ENCODE measurements at regions not wholly inside any gene's neighbourhood (a gene's known extent, or its start where the extent isn't known, plus 50 kb on each side); places are given as distances from the start of the nearest gene placed in this dataset.

- H3K9me3 Mint-ChIP-seq = no peaks in the 10 kb centered on the region
- no peaks in the 10 kb centered on the region for H3K27me3 Mint-ChIP-seq
- no peak overlapping the region for H3K27ac Mint-ChIP-seq
- ATAC-seq (no peak), DNase-seq (no peak)
- no peak overlapping the region for H3K4me3 Mint-ChIP-seq
- H3K4me1 Mint-ChIP-seq = peaks cover 26% of the 10 kb centered on the region
Measured at GRCh38 chr14:89486961-89487360, 69.9 kb upstream of the FOXN3 start.

DNA sequence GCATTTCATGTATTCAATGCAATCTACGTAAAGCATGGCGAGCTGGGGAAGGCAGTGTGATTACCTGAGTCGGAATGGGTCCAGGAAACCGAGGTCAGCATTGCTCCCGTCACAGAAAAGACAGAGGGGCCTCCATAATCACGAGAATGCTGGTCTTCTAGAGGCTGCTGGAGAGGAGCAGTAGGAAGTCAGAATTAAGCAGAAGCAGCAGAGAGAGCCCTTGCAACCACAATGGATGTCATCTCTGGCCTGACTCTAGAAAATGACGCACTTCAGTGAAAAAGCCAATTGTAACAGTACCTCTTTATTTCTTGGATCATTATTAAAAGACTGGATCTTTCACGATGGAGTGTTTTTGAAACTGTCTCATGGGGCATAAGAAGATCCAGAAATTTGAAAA is 69.5 kb upstream of the FOXN3 start:
- Mint-ChIP-seq H3K27ac (peak overlapping the region in 1 of 2 donors; percentile 40), H3K4me3 (no peak overlapping the region), H3K4me1 (peaks cover 26% of the 10 kb centered on the region), H3K27me3 (no peaks in the 10 kb centered on the region), H3K9me3 (no peaks in the 10 kb centered on the region)
- DNase-seq = no peak
- no peak for ATAC-seq

DNA sequence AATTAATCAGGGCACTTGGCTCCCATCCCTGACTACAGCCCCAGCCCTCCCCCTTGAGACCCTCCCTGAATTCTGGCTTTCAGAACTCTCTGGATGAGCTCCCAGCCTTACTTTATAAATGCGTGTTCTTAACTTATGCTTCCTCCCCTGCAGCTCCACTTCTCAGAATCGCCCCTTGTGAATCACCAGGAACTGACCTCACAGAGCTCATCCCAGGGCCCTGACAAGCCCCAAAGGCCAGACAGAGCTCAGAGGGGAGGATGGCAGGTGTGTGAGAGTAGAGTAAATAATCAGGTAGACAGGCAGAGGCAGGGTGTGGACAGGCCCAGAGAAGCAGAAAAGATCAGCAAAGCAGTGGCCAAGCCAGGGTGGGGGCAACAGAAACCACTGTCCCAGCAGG is 68.2 kb upstream of the FOXN3 start:
- H3K27me3 Mint-ChIP-seq = no peaks in the 10 kb centered on the region
- peak overlapping the region in 1 of 2 donors; percentile 40 for H3K4me3 Mint-ChIP-seq
- DNase-seq (no peak), ATAC-seq (peak; percentile 55)
- peaks cover 24% of the 10 kb centered on the region for H3K4me1 Mint-ChIP-seq
- no peaks in the 10 kb centered on the region for H3K9me3 Mint-ChIP-seq
- peak overlapping the region in 1 of 2 donors; percentile 79 for H3K27ac Mint-ChIP-seq

GRCh38 chr14:89484051-89484844 is 67.2 kb upstream of the FOXN3 start:
- ATAC-seq (no peak), DNase-seq (no peak)
- Mint-ChIP-seq H3K27ac (no peak overlapping the region), H3K4me3 (no peak overlapping the region), H3K4me1 (peaks cover 19% of the 10 kb centered on the region), H3K27me3 (no peaks in the 10 kb centered on the region), H3K9me3 (no peaks in the 10 kb centered on the region)

- Mint-ChIP-seq H3K4me1 (peaks cover 34% of the 10 kb centered on the region), H3K4me3 (no peak overlapping the region), H3K27ac (no peak overlapping the region), H3K27me3 (no peaks in the 10 kb centered on the region), H3K9me3 (no peaks in the 10 kb centered on the region)
- ATAC-seq = no peak
- no peak for DNase-seq
Measured at GRCh38 chr14:89481196-89481595, 64.2 kb upstream of the FOXN3 start.

DNA sequence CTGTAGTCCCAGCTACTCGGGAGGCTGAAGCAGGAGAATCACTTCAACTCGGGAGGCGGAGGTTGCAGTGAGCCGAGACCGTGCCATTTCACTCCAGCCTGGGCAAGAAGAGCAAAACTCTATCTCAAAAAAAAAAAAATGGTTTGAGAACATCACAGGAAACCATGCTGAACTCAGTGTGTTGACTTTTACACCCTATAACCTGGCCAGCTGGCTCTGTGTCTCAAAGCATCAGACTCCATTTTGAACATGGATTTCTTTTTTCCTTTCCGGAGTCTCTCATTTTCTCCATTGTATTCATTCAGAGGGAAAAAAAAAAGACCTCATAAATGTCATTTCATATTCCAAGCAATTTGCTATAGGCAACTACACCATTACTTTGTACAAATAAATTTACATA is 63.2 kb upstream of the FOXN3 start:
- ATAC-seq (no peak), DNase-seq (no peak)
- no peaks in the 10 kb centered on the region for H3K27me3 Mint-ChIP-seq
- H3K27ac Mint-ChIP-seq = peak overlapping the region in 1 of 2 donors; percentile 54
- no peak overlapping the region for H3K4me3 Mint-ChIP-seq
- H3K4me1 Mint-ChIP-seq = peaks cover 28% of the 10 kb centered on the region
- no peaks in the 10 kb centered on the region for H3K9me3 Mint-ChIP-seq

- no peak for DNase-seq
Measured at GRCh38 chr14:89479802-89480201, 62.8 kb upstream of the FOXN3 start.

GRCh38 chr14:89477391-89477790 is 60.4 kb upstream of the FOXN3 start:
- H3K27ac Mint-ChIP-seq = no peak overlapping the region

More at GRCh38 chr14:89479802-89480201, 62.8 kb upstream of the FOXN3 start:
- H3K4me3 Mint-ChIP-seq = no peak overlapping the region
- H3K27me3 Mint-ChIP-seq = no peaks in the 10 kb centered on the region
- ATAC-seq = no peak
- H3K27ac Mint-ChIP-seq = peak overlapping the region in 1 of 2 donors; percentile 54
- peaks cover 25% of the 10 kb centered on the region for H3K4me1 Mint-ChIP-seq
- no peaks in the 10 kb centered on the region for H3K9me3 Mint-ChIP-seq

DNA sequence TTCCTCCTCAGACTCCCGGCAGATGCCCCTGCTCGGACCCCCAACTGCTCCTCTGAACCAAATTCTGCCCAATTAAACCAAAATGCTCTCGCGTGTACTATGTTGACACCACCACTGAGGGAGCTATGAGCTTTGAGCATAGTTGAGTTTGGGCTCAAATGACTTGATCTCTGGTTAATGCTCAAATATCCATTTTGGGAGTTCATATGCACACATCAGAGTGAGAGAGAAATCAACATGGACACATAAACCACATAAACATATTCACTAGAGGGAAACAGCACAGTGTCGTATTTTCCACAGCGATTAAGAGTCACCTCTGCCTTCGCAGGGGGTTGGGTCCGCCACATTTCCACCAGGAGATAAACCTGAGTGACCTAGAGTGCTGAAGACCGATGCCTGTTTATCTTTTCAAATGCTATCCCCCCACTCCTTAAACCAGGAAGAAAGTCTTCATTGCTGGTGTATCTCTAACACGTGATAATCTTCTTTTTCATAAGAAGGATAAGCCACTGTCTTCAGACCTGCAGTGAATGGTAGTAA is 59.4 kb upstream of the FOXN3 start:
- H3K4me3 Mint-ChIP-seq = no peak overlapping the region
- no peak for ATAC-seq
- no peaks in the 10 kb centered on the region for H3K27me3 Mint-ChIP-seq
- no peak for DNase-seq
- no peaks in the 10 kb centered on the region for H3K9me3 Mint-ChIP-seq
- peak overlapping the region in 1 of 2 donors; percentile 6 for H3K27ac Mint-ChIP-seq
- peaks cover 25% of the 10 kb centered on the region for H3K4me1 Mint-ChIP-seq

More at GRCh38 chr14:89477391-89477790, 60.4 kb upstream of the FOXN3 start:
- Mint-ChIP-seq H3K4me1 (peaks cover 25% of the 10 kb centered on the region), H3K27me3 (no peaks in the 10 kb centered on the region), H3K4me3 (no peak overlapping the region), H3K9me3 (no peaks in the 10 kb centered on the region)
- DNase-seq = no peak
- no peak for ATAC-seq

DNA sequence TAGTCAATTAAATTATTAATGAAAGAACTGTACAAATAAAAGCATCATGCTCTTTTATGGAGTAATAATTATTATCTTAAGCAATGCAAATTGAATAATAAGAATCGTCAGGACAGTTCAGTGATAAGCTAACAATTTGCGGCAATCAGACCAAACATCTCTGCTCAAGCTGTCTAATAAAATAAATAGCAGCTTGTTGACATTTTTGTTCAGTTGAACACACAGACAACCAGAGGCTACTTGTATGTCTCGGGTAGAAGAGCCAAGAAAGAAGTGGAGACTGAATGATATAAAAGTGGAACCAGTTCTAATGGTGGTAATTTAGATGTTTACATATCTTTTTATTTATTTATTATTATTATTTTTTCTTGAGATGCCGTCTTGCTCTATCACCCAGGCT is 57.4 kb upstream of the FOXN3 start:
- DNase-seq (no peak), ATAC-seq (no peak)
- Mint-ChIP-seq H3K27me3 (no peaks in the 10 kb centered on the region), H3K27ac (no peak overlapping the region), H3K4me3 (no peak overlapping the region), H3K9me3 (no peaks in the 10 kb centered on the region), H3K4me1 (peaks cover 40% of the 10 kb centered on the region)

GRCh38 chr14:89473989-89474388 is 57.0 kb upstream of the FOXN3 start:
- ATAC-seq = no peak
- H3K27ac Mint-ChIP-seq = no peak overlapping the region
- no peaks in the 10 kb centered on the region for H3K9me3 Mint-ChIP-seq
- peaks cover 39% of the 10 kb centered on the region for H3K4me1 Mint-ChIP-seq
- H3K4me3 Mint-ChIP-seq = no peak overlapping the region
- DNase-seq = no peak
- H3K27me3 Mint-ChIP-seq = no peaks in the 10 kb centered on the region

GRCh38 chr14:89473569-89473968 is 56.5 kb upstream of the FOXN3 start:
- Mint-ChIP-seq H3K27me3 (no peaks in the 10 kb centered on the region), H3K4me1 (peaks cover 40% of the 10 kb centered on the region), H3K4me3 (no peak overlapping the region), H3K9me3 (no peaks in the 10 kb centered on the region), H3K27ac (no peak overlapping the region)
- no peak for ATAC-seq
- no peak for DNase-seq

GRCh38 chr14:89470401-89470800 is 53.4 kb upstream of the FOXN3 start:
- H3K4me1 Mint-ChIP-seq = peaks cover 50% of the 10 kb centered on the region
- DNase-seq (no peak), ATAC-seq (no peak)
- peaks cover 0 to 6% of the 10 kb centered on the region in 2 donors for H3K9me3 Mint-ChIP-seq
- H3K27ac Mint-ChIP-seq = no peak overlapping the region
- H3K4me3 Mint-ChIP-seq = no peak overlapping the region
- H3K27me3 Mint-ChIP-seq = no peaks in the 10 kb centered on the region

DNA sequence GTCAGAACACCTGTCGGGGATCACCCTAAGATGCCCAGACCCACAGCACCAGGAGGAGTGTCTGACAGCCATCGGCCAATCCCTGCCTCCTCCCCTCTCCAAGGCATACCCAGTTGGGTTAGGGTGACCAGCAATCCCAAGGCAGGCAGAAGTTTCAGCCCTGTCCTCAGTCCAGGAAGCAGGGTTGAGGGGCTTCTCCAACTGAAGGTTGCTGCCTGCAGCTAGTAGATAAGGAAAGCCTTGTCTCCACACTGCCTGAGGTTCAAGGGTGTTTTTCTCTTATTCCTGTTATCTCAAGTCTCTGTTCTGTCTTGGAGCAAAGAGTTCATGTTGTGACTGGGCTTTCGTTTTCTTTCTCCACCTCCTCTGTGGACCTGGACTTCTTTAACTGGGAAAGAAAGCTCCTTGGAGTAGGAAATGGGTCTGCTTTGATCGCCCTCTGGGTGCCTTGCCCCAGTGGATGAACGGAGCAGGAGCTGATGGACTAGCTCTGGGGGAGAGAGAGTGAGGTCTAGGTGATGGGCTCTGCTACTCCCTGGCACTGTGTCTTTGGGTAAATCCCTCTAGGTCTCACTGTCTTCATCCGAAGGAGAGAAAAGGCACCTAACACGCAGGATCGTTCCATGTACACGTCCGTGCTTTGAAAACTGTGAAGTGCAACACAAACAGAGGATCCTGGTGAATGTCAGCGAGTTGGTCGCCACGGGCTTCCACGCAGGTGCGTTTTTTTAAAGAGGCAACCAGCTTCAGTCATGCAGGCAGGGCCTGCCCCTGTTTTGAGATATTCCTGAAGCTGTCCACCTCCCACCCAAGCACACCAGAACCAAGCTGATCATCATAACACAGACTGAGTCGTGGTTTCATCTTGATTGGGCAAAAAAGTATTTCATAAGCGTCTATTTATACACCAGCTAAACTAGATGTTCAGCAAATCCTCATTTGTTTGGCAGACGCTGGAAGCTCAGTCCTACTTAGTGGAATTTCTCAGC is 52.5 kb upstream of the FOXN3 start:
- DNase-seq (no peak), ATAC-seq (no peak)
- Mint-ChIP-seq H3K4me1 (peaks cover 50% of the 10 kb centered on the region), H3K27me3 (no peaks in the 10 kb centered on the region), H3K9me3 (peaks cover 0 to 6% of the 10 kb centered on the region in 2 donors), H3K27ac (peak overlapping the region in 1 of 2 donors; percentile 34), H3K4me3 (no peak overlapping the region)

DNA sequence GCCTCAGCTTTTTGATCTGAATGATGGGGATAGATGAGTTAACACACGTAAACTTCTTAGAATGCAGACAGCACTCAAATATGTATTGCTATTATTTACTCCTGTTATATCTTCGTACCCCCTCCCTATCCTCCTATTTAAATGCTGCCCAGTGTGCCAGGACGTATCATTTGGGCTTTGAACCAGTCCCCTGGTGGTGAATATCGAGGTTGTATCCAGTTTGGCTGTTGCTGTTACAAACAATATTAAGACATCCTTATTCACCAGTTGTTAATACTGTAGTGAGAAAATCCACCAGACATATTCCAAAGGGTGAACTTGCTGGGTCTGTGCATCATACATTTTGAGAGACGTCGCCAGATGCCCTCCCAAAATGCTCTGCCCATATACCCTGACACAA is 51.5 kb upstream of the FOXN3 start:
- H3K27ac Mint-ChIP-seq = no peak overlapping the region
- no peak overlapping the region for H3K4me3 Mint-ChIP-seq
- DNase-seq = no peak
- H3K9me3 Mint-ChIP-seq = peaks cover 0 to 6% of the 10 kb centered on the region in 2 donors
- peaks cover 50% of the 10 kb centered on the region for H3K4me1 Mint-ChIP-seq
- H3K27me3 Mint-ChIP-seq = no peaks in the 10 kb centered on the region
- ATAC-seq = no peak
